IPS DF 6.9 (cell line): ENCODE measurements at regions not wholly inside any gene's neighbourhood (a gene's known extent, or its start where the extent isn't known, plus 50 kb on each side); places are given as distances from the start of the nearest gene placed in this dataset.

Source experiments
- DNase-seq: peaks from one replicate; pipeline ENCODE4 v3.0.0-alpha.2; 2013; ENCODE audit warnings: low read depth, low spot score
- H3K27ac ChIP-seq: one replicate; pipeline ENCODE4 v1.5.1; 2013; ENCODE audit warnings: low read length, control low read depth
- H3K27me3 ChIP-seq: 2 replicates; pipeline ENCODE4 v1.6.1; 2013; ENCODE audit warnings: mild to moderate bottlenecking, low read length; ENCODE audit not compliant: control insufficient read depth, insufficient read depth
- H3K36me3 ChIP-seq: 2 replicates; pipeline ENCODE4 v1.6.1; 2013; ENCODE audit warnings: low read length; ENCODE audit not compliant: control insufficient read depth, insufficient read depth
- H3K4me1 ChIP-seq: 2 replicates; pipeline ENCODE4 v1.6.1; 2013; ENCODE audit warnings: low read length; ENCODE audit not compliant: control insufficient read depth, insufficient read depth
- H3K4me3 ChIP-seq: 2 replicates; pipeline ENCODE4 v1.5.1; 2013; ENCODE audit warnings: mild to moderate bottlenecking, low read length
- H3K9me3 ChIP-seq: 2 replicates; pipeline ENCODE4 v1.6.1; 2013; ENCODE audit warnings: low read length, inconsistent platforms; ENCODE audit not compliant: control insufficient read depth, insufficient read depth
- WGBS: extraction: QIAGEN DNeasy Blood & Tissue Kit; methylation state at CpG from one replicate; pipeline ENCODE4 v1.1.7; 2013; ENCODE audit warnings: mixed read lengths, missing lambda C conversion rate; ENCODE audit not compliant: insufficient read length, insufficient coverage; 5-methylcytosine and 5-hydroxymethylcytosine counted together

DNA sequence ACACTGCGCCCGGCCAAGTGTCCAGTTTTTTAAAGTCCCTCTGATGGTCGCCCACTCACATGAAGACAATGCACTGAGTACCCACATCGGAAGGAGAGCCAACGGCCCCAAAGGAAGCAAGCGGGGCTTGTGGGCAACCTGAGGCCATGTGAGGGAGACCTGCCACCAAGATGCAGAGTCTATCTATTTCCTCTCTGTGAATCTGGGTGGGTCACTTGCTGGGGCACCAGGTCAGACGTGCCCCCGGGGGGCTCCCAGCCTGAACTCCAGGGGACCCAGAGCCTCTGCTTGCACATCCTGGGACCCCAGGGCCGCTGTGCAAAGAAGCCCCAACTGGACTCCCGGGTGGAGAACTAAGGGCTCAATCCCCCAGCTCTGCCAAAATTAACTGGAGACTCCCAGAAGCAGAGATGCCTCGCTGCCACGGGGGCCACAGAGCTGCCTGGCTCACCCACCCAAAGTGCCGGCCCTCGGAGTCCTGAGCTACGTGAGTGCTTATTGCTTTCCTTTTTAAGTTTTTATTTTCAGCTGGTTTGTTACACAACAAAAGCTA is 106.4 kb downstream of the BRD1 start:
- Histone ChIP-seq H3K36me3 (no peaks in the 10 kb centered on the region), H3K4me3 (no peak overlapping the region), H3K4me1 (no peaks in the 10 kb centered on the region), H3K27ac (no peak overlapping the region), H3K27me3 (no peaks in the 10 kb centered on the region), H3K9me3 (peaks cover 20% of the 10 kb centered on the region)
- no peak for DNase-seq
- WGBS = no CpG with 5 or more reads among the region's 15 CpGs

DNA sequence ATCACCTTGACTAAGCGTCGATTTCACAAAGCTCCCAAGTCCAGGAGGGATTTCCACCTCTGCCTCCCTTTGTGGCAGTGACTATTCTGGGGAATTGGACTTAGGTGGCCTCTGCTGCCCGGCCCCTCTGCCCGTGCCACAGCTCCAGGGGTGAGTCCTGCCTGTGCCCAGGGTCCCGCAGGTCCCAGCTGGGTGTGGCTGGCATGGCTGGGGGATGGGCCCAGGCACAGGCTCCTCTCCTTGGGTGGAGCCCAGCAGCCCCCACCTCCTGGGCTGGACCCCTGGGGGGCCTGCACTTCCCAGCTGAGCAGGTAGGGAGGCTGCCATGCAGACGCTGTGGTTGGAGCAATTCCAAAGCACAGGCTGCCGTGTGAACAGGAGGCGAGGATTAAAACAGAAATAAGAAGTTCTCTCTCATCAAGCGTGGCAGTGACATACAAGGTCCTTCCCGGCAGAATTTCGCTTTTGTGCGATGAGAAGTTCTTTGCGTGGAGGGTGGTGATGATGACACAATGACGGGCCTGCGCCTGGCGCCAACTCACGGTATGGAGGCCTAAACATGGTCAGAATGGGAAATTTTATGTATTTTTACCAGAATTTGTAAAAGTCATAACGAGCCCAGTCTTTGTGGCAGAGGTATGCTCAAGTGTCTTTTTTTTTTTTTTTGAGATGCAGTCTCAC is 107.3 kb downstream of the BRD1 start:
- H3K9me3 ChIP-seq = peaks cover 14% of the 10 kb centered on the region
- no CpG with 5 or more reads among the region's 18 CpGs for WGBS
- H3K4me3 ChIP-seq = no peak overlapping the region
- no peaks in the 10 kb centered on the region for H3K36me3 ChIP-seq
- DNase-seq = no peak
- H3K27ac ChIP-seq = no peak overlapping the region
- no peaks in the 10 kb centered on the region for H3K27me3 ChIP-seq
- no peaks in the 10 kb centered on the region for H3K4me1 ChIP-seq

DNA sequence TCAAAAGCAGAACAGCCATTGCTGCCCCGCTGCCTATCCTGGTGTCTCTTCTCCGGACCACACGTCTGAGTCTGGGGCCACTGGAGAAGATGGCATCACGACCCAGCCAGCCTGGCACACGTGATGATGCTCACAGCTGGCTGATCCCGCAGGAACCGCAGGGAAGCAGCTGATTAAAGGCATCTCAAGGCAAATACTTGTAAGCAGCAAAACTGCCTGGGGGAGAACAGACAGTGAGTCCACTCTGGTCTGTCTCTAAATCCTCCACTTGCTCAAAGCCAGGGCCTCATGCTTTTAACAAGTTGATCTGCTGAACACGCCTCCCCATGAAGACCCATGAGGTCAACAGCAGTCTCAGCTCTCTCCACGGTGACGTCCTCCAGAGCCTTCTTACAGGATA is 108.6 kb downstream of the BRD1 start:
- no CpG with 5 or more reads among the region's 10 CpGs for WGBS
- no peak overlapping the region for H3K27ac ChIP-seq
- H3K4me3 ChIP-seq = no peak overlapping the region
- H3K9me3 ChIP-seq = peaks cover 16% of the 10 kb centered on the region
- no peaks in the 10 kb centered on the region for H3K36me3 ChIP-seq
- no peak for DNase-seq
- no peaks in the 10 kb centered on the region for H3K27me3 ChIP-seq
- H3K4me1 ChIP-seq = no peaks in the 10 kb centered on the region

DNA sequence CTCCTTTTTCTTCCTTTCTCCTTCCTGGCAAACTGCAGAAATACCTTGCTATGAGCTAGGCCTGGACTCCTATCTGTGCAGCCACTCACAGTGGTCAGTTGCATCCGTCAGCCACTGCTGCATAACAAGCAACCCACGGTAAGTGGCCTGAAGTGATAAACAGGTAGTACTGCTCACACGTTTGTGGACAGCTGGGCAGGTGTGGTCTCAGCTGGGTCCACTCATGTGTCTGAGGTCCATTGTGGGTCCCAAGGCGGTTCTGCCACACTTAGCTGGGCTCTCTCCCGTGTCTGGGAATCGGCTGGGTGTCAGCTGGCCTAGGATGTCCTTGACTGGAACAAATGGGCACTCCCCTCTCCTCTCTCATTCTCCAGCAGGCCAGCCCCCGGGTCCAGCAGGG is 109.3 kb downstream of the BRD1 start:
- Histone ChIP-seq H3K27me3 (no peaks in the 10 kb centered on the region), H3K36me3 (no peaks in the 10 kb centered on the region), H3K9me3 (peaks cover 16% of the 10 kb centered on the region), H3K27ac (no peak overlapping the region), H3K4me3 (no peak overlapping the region), H3K4me1 (no peaks in the 10 kb centered on the region)
- no peak for DNase-seq
- WGBS = no CpG with 5 or more reads among the region's 7 CpGs

DNA sequence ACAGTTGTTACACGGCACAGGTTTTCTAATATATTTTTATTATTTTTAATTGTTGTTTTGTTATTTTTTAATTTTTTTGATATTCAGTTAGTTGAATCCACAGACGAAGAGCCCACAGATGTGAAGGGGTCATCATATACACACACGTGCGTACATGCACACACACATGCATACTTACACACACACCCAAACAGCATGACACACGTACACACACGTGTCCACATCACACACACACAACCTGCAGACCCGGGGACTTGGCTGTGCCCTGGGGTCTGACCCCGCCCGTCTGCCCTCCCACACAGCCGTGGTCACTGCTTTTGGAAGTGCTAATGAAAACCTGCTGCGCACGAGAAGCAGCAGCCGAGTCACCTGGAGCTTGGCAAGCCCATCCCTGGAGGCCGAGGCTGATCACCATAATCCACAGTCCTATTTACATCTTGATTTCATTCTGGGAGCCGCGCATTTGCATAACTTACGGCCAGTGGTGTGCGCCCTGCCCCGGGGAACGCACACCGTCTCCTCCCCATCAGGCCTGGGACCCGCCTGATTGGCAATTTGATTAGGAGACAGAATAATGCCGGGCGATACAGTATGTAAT is 110.3 kb downstream of the BRD1 start:
- no peak for DNase-seq
- H3K27me3 ChIP-seq = no peaks in the 10 kb centered on the region
- H3K36me3 ChIP-seq = no peaks in the 10 kb centered on the region
- peaks cover 24% of the 10 kb centered on the region for H3K9me3 ChIP-seq
- WGBS = no CpG with 5 or more reads among the region's 24 CpGs
- H3K27ac ChIP-seq = no peak overlapping the region
- no peak overlapping the region for H3K4me3 ChIP-seq
- H3K4me1 ChIP-seq = no peaks in the 10 kb centered on the region

DNA sequence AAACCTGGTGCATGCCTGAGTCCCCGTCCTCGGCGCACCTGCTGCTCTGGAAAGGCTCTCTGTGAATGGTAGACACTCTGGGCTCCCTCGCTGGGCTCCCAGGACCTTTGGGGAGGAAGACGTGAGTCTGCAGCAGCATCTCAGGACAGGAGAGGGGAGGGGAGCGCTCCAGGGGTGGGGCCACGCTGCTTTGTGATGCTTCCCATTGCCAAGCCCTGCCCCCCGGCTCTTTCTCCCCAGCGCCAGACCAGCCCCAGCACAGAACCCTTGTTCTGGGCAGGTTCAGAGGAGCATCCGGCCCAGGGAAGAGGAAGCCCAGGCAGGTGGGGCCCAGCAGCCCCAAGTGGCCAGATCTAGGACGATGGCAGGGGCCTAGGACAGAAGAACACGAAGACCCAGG is 111.2 kb downstream of the BRD1 start:
- Histone ChIP-seq H3K4me1 (no peaks in the 10 kb centered on the region), H3K9me3 (peaks cover 27% of the 10 kb centered on the region), H3K27me3 (no peaks in the 10 kb centered on the region), H3K27ac (no peak overlapping the region), H3K36me3 (no peaks in the 10 kb centered on the region), H3K4me3 (no peak overlapping the region)
- DNase-seq = no peak
- no CpG with 5 or more reads among the region's 12 CpGs for WGBS

DNA sequence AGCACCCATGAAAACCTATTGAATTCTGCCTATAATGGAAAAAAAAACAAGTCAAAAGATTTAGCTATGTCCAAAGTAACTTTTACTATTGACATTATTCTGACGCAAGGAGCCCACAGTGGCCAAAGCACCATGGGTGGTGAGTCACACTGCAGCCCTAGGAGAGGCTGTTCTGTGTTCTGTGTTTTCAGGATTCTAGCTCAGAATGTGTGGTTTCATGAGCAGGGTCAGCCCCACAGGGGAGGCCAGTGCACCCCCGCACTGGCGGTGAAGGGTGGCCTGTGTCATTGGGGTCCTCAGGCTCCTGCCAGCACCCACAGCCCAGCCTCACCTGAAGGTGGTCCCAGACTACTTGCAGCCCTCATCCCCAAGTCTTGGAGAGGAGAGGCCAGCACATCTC is 112.2 kb downstream of the BRD1 start:
- H3K4me3 ChIP-seq = no peak overlapping the region
- H3K27me3 ChIP-seq = no peaks in the 10 kb centered on the region
- H3K27ac ChIP-seq = no peak overlapping the region
- no peak for DNase-seq
- H3K9me3 ChIP-seq = peaks cover 28% of the 10 kb centered on the region
- H3K36me3 ChIP-seq = no peaks in the 10 kb centered on the region
- WGBS = no CpG with 5 or more reads among the region's 3 CpGs
- H3K4me1 ChIP-seq = no peaks in the 10 kb centered on the region

DNA sequence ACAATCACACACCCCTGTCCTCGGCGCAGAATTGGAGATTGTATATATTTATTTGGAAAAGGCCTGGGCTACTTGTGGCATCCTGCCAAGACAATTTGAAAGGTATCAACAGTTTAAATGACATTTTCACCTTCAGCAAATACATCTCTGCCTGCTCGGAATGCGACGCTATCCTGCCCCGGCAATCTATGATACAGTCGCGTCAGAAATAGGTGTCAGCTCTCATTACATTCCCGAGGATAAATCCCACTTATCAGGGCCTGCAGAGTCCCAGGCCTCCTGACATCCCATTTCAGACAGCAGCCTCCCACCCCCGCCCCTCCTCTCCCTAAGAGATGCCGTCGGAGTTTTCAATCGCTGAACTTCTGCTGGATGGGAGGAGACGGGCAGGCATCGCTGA is 114.7 kb downstream of the BRD1 start:
- peaks cover 34% of the 10 kb centered on the region for H3K9me3 ChIP-seq
- H3K27ac ChIP-seq = no peak overlapping the region
- no peak for DNase-seq
- no peak overlapping the region for H3K4me3 ChIP-seq
- no peaks in the 10 kb centered on the region for H3K4me1 ChIP-seq
- H3K36me3 ChIP-seq = no peaks in the 10 kb centered on the region
- no peaks in the 10 kb centered on the region for H3K27me3 ChIP-seq
- WGBS = no CpG with 5 or more reads among the region's 15 CpGs

DNA sequence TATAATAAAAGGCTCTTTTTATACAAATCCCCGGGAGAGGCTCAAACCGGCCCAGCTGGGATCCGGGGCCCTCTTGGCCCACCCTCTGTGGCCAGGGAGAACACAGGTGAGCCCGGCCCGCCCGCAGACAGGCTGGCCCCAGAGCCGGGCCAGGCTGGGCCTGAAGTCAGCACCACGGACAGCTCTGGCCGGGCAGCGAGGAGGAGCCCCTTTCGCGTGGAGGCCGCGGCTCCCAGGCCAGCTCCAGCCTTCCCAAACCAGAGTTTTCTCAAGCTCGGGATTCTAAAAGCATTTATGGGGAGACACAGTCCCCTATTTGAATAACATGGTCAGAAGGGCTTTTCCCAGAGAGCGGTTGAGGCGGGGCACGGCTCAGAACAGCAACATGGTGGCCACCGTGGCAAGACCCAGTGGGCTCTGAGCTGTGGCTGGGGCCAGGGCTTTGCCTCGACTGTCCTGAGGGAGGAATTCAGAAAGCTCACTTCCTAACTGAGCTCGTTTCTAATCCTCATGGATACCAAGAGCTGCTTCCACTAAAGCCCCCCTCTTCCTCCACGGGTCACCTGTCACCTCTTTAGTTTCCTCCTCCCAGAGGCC is 115.4 kb downstream of the BRD1 start:
- no peaks in the 10 kb centered on the region for H3K36me3 ChIP-seq
- no CpG with 5 or more reads among the region's 22 CpGs for WGBS
- no peaks in the 10 kb centered on the region for H3K27me3 ChIP-seq
- DNase-seq = no peak
- no peak overlapping the region for H3K27ac ChIP-seq
- no peak overlapping the region for H3K4me3 ChIP-seq
- H3K9me3 ChIP-seq = peaks cover 32% of the 10 kb centered on the region
- H3K4me1 ChIP-seq = no peaks in the 10 kb centered on the region

DNA sequence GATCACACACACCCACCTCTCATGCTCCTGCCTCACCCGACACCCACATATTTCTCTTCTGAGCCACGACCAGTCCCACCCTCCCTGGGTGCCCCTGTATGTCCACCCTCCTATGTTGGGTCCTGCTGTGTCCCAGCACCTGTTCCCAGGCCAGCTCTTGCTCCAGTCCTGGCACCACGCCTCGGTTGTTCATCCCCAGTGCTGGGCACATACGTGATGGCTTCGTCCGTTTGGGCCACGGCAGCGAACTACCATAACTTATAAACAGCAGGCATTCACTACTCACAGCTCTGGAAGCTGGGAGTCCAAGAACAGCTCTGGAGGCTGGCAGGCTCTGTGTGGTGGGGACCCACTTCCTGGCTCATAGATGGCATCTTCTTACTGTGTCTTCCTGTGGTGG is 116.9 kb downstream of the BRD1 start:
- Histone ChIP-seq H3K27me3 (no peaks in the 10 kb centered on the region), H3K36me3 (no peaks in the 10 kb centered on the region), H3K9me3 (peaks cover 28% of the 10 kb centered on the region), H3K4me1 (no peaks in the 10 kb centered on the region), H3K4me3 (no peak overlapping the region), H3K27ac (no peak overlapping the region)
- no CpG with 5 or more reads among the region's 9 CpGs for WGBS
- no peak for DNase-seq
